GM23248 (cell line): ENCODE measurements at regions not wholly inside any gene's neighbourhood (a gene's known extent, or its start where the extent isn't known, plus 50 kb on each side); places are given as distances from the start of the nearest gene placed in this dataset.

Experiments
- EZH2 ChIP-seq: fragments of 200-600 bp; sonication (generic); IDR thresholded peaks from 2 replicates; pipeline ENCODE4 v1.6.1; 2018; ENCODE audit warnings: antibody characterized with exemption, mild to moderate bottlenecking; ENCODE audit not compliant: insufficient read depth, poor library complexity, severe bottlenecking
- EZH2phosphoT487 ChIP-seq: fragments of 200-600 bp; sonication (generic); IDR thresholded peaks from 2 replicates; pipeline ENCODE4 v1.6.1; 2018; ENCODE audit warnings: antibody characterized with exemption, moderate library complexity, mild to moderate bottlenecking, low read depth; ENCODE audit not compliant: insufficient read depth

DNA sequence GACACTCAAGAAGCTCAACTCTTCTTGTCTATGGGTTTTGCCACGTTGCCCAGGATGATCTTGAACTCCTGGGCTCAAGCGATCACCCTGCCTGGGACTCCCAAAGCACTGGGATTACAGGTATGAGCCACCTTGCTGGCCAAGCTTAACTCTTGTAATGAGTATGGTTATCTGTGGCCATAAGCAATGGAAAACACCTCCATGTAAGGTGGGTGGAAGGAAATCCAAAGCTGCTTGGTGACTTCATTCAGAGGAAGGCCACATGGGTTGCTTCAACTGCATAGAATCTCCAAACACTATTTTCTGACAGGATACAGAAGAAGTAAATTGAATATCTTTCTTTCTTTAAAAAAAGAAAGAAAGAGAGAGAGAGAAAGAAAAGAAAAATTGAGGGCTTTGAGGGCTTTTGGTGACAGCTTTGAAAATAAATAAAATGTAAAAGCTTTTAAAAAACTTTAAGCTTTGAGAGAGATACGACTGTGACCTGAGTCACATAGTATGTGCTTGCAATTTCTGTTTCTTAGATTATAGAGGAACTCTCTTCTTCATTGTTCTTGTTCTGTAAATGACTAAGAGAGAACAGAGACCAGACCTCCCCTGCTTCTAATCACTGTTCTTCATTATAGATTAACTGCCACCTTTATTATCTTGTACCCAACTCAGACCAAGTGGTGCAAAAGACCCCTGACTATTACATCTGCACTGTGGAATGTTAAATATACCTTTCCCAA, 123.1 kb upstream of the NDUFV2 start:
- no peak for TF ChIP-seq EZH2
- no peak for TF ChIP-seq EZH2phosphoT487
